SK-N-MC (cell line): ENCODE measurements at regions not wholly inside any gene's neighbourhood (a gene's known extent, or its start where the extent isn't known, plus 50 kb on each side); places are given as distances from the start of the nearest gene placed in this dataset.

Source experiments
- EZH2 ChIP-seq: fragments of 200-600 bp; sonication (generic); IDR thresholded peaks from one replicate; pipeline ENCODE4 v1.6.1; 2017; ENCODE audit warnings: antibody characterized with exemption
- FOXP2 ChIP-seq: optimal IDR thresholded peaks from 2 replicates; pipeline ENCODE3; 2011; ENCODE audit warnings: mild to moderate bottlenecking, moderate library complexity; ENCODE audit not compliant: insufficient read depth; ENCODE audit errors: extremely low read length, control extremely low read depth
- POLR2AphosphoS5 ChIP-seq: IDR thresholded peaks from 2 replicates; pipeline ENCODE4 v1.6.1; 2012; ENCODE audit warnings: mild to moderate bottlenecking, low read depth, low read length, borderline replicate concordance

DNA sequence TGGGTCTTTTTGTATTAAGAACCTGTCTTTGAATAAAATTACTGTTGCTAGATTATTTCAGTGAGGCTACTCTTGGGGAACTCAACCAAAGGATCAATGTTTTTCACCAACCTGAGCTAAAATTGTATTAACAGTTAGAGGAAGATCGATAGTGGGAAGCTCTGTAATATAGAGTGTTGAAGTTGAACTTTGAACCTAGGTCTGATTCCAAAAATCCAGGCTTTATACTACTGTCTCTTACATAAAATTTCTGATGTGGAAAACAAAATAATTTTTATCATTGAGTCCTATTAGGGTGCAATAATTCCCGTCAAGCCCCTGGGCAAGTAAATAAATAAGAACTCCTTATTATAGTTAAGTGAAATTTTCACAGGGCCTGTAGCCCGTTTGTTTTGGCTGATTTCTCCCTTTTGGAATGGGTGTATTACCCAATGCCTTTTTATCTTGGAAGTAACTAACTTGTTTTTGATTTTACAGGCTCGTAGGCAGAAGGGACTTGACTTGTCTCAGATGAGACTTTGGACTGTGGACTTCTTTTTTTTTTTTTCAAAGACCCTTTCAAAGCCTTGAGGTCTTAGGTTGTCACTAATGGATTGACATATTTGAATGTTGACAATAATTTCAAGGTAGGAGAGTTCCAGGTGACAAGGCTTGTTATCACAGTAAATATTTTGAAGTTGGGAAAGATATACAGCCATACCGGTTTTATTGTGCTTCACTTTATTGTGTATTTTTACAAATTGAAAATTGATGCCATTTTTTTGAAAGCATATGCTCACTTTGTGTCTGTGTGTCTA, 276.1 kb downstream of the NFKBIZ start:
- TF ChIP-seq EZH2 (no peak), POLR2AphosphoS5 (no peak), FOXP2 (no peak)
